Ishikawa (cell line): ENCODE measurements at regions not wholly inside any gene's neighbourhood (a gene's known extent, or its start where the extent isn't known, plus 50 kb on each side); places are given as distances from the start of the nearest gene placed in this dataset.

Source experiments
- CEBPB ChIP-seq: IDR thresholded peaks from 2 replicates; pipeline ENCODE4 v1.6.1; 2012
- EP300 ChIP-seq: IDR thresholded peaks from 2 replicates; pipeline ENCODE4 v1.6.1; 2012; ENCODE audit warnings: borderline replicate concordance
- RAD21 ChIP-seq: IDR thresholded peaks from 2 replicates; pipeline ENCODE4 v1.6.1; 2012; ENCODE audit warnings: low read depth
- TAF1 ChIP-seq: IDR thresholded peaks from 2 replicates; pipeline ENCODE4 v1.6.1; 2012; ENCODE audit warnings: low read depth, mild to moderate bottlenecking
- TEAD4 ChIP-seq: IDR thresholded peaks from 2 replicates; pipeline ENCODE4 v1.6.1; 2012
- YY1 ChIP-seq: IDR thresholded peaks from 2 replicates; pipeline ENCODE4 v1.6.1; 2012; ENCODE audit warnings: low read depth
- TF ChIP-seq, protein P1 (sequence below): IDR thresholded peaks from 2 replicates; pipeline ENCODE4 v1.6.1; 2012

- TF ChIP-seq YY1, result no peak
- TF ChIP-seq TAF1, result no peak
- no peak for TF ChIP-seq TEAD4
- TF ChIP-seq CEBPB, result no peak
- TF ChIP-seq EP300, result no peak
- TF ChIP-seq, protein P1, sequence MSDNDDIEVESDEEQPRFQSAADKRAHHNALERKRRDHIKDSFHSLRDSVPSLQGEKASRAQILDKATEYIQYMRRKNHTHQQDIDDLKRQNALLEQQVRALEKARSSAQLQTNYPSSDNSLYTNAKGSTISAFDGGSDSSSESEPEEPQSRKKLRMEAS, result no peak
- no peak for TF ChIP-seq RAD21
Observed at GRCh38 chr1:38607526-38607925, 252.0 kb downstream of the RRAGC start.
